NCI-H1694 (cell line): ENCODE measurements at regions not wholly inside any gene's neighbourhood (a gene's known extent, or its start where the extent isn't known, plus 50 kb on each side); places are given as distances from the start of the nearest gene placed in this dataset.

ENCODE experiments used
- DNase-seq: peaks from one replicate; lab custom pipeline; 2025; lab: John Stamatoyannopoulos, UW

DNA sequence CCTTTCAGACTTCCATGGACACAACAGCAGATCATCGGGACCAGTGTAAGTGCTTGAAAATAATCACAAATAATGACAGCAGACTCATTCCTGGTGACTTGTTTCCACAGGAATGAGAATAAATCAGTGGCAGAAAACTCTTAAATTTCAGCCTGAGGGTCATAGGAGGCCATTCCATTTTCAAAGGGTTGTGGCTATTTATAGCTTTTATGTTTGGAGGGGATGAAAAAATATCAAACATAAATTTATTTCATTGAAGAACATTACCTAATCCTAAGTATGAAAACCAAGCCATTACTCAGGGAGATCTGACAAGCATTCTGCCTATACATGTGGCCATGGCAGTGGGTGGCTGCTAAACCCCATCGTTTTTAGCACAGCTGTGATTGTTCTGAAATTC is 173.6 kb upstream of the CNR1 start:
- DNase-seq: no peak

DNA sequence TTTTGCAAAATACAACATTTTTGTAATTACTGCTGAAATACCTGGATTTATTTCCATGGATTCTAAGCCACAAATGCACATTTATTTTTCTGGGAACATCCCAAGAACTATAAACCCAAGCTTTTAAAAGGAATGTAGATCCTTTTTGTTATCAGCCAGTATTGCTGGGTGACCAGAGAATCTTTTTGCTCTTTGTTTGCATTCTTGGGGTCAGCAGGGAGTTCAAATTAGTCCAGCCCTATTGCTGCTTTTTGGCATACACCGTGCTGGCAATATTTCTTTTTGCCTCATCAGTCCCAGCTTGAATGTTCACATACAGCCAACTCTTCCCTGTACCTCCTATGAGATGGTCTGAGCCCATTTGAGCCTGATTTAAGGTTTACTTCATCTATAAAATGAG is 155.2 kb upstream of the CNR1 start:
- DNase-seq: no peak

DNA sequence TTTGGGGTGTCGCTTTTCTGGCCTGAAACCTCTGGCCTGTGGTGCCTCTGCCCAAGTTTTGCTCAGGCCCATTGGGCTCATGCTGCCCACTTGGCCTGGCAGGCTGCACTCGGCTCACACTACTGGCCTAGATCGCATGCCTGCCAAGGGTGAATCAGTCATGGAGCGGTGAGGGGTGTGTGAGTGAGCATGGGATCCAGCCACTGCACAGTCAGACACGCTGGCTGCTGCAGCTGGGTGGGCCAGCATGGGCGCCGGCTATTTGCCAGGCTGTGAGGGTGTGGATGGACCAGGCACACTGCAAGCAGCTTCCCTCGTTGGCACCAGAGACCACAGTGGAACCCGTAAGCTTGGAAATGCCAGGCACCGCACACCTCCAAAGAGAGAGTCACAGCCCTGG is 145.4 kb upstream of the CNR1 start:
- no peak for DNase-seq

DNA sequence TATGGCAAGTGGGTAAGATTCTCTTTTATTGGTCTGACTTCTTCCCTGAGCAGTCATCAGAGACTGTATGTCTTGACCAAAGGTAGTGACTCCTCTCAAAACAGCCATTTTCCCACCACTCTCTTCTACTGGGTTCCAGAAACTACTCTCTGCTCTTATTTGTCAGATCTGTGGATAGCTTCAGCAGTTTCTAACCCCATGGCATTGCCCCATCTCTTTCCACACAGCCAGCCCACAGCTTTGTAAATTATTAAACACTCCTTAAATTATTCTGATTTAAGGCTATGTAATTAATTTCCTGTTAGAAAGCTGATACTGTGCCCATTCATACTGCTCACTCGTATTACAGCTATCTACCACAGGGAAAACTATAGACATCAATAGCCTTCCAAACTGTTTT is 138.4 kb upstream of the CNR1 start:
- DNase-seq: no peak

DNA sequence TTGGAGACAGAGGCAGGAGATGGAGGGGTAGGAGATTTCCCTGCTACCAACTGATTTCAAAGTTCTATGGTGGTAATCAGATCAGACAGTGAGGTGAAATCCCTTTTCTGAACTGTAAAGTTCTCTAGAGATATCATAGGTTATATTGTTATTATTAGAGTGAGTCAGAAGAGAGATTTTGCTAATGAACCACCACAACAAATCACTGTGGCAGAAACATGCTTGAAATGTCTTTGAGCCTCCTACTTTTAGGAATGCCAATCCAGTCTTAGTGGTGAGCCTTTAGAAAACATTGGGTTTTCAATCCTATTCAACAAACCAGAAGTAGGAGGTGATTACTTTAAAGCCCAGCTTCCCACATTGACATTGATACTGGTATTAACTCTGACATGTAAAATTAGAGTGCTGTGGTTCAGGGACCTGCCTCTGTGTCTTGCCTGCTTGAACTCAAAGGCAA is 136.7 kb upstream of the CNR1 start:
- DNase-seq: no peak

DNA sequence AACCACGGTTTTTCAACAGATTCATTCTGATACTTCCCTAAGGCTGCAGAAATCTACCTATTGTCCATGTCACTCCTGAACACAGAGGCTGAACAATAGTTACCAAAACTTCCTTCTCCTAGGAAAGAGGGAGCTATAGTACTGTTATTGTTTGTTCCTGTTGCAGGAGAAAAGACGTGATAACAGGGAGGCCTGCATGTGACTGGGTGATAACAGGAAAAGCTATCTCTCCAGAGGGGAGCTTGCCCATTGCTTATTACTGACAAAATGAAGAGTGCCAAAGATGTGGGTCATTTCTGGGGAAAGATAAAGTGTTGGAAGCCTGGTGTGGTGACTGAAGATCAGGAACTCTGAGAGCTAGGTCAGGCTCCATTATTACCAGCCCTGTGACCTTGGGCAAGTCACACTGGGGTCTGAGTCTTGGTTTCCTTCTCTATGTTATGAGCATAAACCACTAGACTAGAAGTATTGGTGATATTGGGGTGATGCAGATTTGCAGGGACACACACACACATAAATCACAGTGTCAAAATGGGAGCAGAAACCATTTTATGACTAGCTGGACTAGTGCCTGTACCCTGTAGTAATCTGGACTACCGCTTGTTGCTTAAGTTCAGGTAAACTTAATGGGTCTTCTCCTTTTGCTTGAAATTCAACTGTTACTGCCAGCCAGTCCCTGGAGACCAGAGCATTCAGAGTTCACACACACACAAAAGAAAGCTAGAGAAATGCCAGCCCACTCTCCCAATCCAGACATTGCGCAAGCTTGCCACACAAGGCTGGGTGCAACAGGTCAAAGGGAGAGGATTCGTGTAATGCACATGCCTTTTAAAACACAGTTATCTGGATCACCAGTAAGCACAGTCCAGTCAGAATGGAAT is 136.0 kb upstream of the CNR1 start:
- no peak for DNase-seq

DNA sequence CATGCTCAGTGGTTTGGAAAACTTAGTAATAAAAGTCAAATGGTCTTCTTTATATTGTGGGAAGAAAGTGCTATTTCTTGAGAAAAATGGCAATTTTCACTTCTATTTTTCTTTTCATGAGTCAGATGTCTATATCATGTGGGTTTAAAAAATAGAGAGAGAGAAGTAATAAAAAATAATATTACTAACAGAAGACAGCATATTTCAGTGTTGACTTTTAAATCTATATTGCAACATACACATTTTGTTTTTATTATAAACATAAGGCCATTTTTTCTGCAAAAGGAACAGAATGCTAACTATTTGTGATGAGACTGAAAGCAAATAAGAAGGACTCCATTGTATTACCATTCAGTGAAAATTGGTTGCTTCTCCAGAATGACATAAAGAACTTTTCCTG is 135.1 kb upstream of the CNR1 start:
- no peak for DNase-seq

DNA sequence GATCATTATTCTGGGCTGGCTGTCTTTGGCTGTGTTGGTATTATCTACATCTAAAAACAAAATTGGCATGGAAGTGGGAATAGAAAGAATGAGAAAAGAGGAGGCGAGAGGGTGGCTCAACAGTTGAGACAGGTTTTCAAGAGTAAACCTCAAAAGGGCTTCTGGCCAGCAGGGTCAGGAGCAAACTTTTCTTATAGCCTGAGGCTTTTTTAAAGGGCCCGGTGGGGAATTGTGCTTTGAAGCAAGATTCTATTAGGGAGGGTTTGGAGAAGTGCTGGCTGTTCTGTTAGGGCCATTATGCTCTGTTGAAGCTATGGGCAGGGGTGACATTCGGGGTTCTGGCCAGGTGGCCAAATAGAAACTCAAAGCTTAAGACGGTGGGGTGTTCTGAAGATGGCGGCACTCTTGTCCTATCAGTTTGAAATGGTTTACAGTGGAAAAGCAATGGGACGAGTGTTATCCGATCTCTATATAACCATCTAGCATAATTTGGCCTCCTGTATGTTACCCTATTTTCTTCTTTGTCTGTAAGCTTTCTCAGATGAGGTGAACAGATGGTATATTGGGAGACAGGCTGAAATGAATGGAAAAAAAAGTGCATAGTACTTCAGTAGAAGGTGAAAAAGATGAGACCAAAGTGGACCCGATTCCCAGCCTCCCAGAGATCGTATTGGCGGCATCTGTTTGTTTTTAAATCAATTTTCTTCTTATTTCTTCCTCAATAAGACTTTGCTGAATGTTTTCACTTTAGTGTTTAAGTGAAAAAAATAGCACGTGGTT is 132.1 kb upstream of the CNR1 start:
- no peak for DNase-seq

DNA sequence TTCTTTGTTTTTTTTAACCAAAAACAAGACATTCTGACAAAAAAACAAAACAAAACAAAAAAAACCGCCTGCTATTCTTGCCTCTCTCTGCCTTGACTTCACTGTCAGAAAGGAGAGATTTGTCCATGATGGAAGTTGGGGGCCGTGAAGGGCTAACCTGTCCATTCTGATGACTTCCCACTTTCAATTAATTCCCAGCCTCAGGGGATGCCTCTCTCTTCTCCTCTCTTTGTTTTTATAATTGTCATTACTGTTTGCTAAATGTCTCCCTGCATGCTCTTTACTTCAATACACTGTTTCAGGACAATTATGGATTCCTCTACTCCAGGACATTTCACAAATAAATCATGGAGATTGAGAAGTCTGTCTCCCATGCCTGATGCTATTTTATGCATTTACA is 130.5 kb upstream of the CNR1 start:
- DNase-seq: no peak

DNA sequence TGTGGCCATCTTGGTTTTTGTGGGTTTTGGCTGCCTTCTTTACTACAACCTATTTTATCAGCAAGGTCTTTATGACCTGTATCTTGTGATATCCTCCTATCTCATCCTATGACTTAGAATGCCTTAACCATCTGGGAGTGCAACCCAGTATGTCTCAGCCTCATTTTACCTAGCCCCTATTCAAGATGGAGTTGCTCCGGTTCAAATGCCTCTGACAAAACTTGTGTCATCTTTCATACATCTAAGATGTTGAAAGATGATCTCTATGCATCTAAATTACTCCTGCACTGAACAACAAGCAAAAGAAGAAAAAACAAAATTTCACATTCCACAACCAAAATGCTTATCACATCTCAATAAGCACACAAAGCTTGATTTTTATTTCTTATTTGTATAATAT is 129.5 kb upstream of the CNR1 start:
- no peak for DNase-seq

DNA sequence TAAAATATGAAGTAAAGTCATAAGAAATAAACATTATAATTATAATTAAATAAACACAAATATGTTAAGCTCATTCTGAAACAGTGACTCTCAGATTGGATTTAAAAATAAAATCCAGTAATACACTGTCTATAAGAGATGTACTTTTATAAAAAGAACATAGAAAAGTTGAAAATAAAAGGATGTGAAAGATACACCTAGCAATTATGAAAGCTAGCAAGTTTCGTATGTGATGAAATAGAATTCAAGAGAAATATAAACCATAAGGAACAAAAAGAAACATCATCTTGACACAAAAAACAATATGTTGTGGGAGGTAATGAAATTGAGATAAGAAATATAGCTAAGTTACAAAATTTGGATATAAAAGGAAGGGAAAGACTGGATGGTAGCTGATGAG is 128.6 kb upstream of the CNR1 start:
- DNase-seq: no peak

DNA sequence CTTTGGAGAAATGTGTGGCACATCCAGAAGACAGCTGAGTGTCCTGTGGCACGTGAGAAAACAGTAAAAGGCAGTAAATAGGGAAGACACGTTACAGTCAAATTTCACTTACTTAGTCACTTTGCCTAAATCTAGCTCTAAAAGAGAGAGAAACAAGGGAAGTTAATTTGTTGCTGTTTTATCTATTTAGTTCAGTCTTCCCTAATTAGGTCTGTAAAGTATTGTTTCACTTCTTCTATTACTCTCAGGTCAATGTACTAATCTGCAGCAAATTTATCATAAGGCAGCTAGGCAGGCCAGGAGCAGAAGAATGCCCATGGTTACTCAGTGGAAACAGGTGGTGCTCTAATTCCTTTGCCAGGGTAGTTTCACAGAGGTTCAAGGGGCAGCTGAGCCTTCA is 124.3 kb upstream of the CNR1 start:
- DNase-seq: no peak

DNA sequence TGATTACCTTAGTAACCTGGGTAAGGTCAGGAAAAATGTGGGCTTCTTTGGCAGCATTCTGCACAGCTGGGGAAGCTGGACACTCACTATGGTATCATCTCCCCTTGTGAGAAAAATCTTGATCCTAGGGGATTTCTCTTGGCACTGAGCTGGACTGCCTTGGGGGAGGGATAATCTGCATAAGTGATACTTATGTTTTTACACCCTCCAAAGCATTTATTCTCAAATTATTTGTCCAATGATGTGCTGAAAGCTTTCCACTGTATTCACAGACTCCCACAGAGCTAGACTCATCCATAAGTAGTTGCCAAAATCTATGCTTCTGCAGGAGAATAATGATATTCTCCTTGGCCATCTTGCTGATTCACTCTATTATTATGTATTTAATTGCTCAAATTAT is 121.5 kb upstream of the CNR1 start:
- no peak for DNase-seq

DNA sequence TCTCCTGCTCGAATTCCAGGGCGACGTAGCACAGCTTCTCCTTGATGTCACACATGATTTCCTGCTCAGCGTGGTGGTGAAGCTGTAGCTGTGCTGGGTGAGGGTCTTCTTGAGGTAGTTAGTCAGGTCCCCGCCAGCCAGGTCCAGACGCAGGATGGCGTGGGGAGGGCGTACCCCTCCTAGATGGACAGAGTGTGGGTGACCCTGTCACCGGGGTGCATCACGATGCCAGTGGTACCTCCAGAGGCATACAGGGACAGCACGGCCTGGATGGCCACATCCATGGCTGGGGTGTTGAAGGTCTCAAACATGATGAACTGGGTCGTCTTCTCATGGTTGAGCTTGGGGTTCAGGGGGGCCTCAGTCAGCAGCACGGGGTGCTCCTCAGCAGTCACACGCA is 110.2 kb upstream of the CNR1 start:
- DNase-seq: no peak

DNA sequence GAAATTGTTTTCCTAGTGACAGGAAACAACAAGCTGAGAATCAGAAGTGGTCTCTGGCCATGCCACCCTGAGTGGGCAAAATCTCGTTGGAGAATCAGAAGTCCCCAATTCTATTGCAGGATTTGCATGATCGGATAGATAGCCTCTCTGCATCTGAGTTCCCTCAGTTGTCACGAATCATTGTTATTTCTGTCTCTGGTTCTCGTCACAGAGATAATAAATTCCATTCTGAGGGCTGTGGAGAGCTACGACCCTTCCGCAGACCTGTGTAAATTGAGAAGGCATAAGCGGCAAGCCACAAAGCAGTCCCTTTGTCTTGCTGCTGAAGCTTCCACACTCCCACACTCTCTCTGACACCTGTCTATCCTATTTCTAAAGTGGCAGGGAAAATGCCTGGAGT is 102.4 kb upstream of the CNR1 start:
- no peak for DNase-seq

DNA sequence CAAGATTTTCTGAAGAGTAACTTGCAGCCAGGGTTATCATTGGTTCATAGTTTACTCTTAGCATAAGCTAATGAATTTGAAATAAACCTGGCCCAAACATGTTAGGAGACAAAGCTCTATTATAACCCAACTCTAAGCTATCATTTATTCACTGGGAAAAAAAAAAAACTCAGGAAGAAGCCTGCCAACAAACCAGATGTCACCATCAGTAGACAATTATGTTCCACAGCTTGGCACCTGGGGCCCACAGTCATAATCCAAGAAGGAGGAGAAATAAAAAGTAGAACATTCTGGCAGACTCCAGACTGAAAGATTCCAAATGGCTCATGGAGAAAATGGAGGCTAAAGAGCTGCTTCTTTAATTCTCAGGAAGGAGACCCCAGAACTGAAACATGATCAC is 100.0 kb upstream of the CNR1 start:
- peak; percentile 63 for DNase-seq

DNA sequence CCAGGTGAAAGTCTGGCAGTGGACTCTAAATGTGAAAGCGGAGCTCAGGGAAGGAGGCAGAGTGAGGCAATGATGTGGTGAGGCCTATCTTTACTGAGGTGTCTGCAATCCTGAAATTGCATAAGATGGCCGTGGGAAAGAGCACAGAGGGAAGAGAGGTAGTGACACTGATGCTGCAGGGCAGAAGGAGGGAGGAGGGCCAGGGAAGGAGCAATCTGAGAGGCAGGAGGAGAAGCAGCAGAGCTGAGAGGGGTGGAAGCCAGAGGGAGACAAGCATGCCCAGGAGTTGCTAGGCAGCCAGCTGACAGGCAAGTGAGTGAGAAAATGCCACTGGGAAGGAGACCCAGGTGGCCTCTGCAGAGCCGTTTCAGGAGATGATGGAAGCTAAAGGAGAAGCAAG is 97.4 kb upstream of the CNR1 start:
- DNase-seq: no peak

DNA sequence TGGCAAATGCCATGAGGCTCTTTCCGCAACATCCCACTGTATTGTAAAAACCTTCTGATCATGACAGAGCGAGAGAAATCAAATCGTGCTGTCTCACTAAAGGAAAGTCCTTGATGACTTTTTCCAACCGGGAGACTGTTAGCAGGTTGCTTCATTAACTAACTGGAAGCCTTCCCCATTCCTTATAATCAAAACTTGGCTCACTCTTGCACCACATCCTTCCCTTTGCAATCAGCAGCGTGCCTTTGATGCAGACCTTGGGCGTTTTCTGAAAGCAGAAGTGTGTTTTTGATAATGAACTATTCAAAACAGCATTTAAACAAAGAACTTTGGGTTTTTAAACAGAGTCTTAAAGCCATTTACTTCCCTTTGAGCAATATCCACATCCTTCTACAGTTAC is 96.2 kb upstream of the CNR1 start:
- DNase-seq: no peak

DNA sequence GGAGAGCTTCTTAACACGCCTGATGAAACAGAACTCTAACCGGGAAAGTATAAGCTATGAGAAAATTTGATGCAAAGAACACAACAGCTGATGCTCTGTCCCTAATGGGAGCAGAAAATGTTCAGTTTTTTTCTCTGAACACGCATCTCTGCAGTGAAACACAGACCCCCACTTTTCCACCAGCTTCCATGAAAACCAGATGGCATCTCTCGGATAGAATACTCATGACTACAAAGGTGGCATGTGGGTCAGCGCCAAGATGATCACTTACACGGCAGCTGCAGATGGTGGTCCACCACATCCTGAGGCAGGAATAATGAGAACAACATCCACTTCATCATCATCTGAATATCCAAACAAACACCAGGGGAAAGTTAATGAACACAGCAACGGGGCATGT is 85.2 kb upstream of the CNR1 start:
- peak; percentile 79 for DNase-seq

DNA sequence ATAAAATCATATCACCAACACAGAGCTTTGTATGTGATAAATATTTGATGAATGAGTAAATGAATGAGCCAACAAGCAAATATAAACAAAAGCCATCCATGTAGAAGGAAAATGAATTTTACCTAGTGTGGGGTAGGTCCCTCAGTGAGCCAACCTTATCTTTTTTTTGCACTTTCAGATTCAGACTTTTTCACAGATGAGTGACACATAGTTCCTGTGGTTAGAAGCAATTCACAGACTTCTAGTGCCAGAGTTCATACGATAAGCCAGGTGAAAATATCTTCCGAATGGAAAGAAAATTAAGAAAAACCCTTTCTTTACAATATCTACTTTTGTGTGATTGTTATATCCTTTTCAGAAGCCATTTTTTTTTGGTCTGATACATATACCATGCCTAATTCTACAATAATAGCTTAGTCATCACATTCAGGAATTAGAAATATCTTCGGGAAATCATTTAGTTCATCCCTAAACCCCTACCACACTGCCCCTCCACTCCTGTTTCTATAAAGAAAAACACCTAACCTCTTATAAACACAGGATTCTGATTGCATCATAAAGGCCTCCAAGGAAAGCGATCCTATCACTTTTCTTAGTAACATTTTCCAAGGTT is 82.7 kb upstream of the CNR1 start:
- DNase-seq: no peak

DNA sequence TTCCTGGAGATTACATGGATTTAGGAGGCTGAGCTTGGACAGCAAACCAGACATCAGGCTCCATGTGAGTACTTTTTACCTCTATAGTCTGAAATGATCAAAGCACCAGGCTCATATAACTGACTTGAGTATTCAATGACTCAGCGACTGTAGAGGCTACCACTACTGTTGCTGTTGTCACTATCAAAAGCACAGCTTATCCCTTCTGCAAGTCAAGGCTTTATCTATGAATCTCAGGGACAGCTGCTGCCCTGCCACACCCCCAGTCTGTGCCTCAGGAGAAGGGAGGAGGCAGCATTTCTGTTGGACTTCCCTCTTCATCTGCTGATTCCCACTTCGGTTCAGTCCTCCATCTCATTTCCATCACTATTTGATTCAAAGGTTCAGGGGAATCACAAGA is 80.5 kb upstream of the CNR1 start:
- no peak for DNase-seq

DNA sequence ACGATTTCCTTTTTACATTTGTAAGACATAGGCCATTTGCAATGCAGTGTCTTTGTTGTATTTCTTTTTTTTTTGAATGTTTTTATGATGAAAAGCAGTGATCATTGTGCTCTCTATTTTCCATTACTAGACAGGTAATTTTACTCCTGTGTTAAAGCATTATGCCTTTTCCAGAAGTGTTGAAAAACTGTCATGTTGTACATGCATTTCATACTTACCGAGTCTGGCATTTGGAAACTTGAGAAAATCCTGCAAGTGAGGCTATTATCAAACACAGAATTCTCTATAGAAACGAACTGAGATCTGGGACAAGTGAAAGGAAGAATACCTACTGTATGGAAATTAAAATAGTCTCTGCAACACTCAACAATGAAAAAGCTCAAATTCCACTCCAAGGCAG is 78.6 kb upstream of the CNR1 start:
- no peak for DNase-seq

DNA sequence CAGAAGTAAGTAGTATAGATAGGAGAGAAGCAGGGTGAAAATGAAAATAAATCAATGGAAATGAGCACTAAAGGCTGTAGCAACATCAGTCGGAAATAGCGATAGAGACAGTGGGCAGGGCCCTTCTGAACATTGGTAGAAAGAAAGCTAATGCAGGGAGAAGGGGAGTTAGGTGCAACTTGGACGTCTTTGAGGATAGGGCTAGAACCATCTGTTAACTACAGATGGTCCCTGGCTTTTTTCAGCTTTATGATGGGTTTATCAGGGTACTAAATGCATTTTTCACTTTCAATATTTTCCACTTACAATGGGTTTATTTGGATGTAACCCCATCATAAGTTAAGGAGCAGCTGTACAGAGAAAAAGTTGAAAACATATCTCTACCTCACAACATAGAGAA is 72.8 kb upstream of the CNR1 start:
- DNase-seq: no peak
